Activated naive CD8-positive, alpha-beta T cell treated with anti-CD3 and anti-CD28 coated beads, Interleukin-2, amount 10 ng/mL, durations not matched to agents 7 days and 5 days (primary cell): ENCODE measurements at regions not wholly inside any gene's neighbourhood (a gene's known extent, or its start where the extent isn't known, plus 50 kb on each side); places are given as distances from the start of the nearest gene placed in this dataset.
"Not testable (repeated sequence)": the region's sequence is repeated elsewhere in the genome, so short reads cannot be mapped to it uniquely, and the experiment has no call there.

Experiments
- ATAC-seq: fragments of 150-1000 bp; cut with Tn5 transposase; one replicate; pipeline ENCODE4 v1.10.0; 2021; ENCODE audit warnings: low read depth, moderate library complexity
- POLR2A ChIA-PET: fragments of 350-600 bp; sonication (Branson Sonifier 250); formaldehyde crosslinking; loops from one replicate; lab custom pipeline; 2021; ENCODE audit warnings: antibody characterized with exemption; lab: Charles Lee
- DNase-seq: peaks from one replicate; pipeline ENCODE4 v3.0.0; 2021
- H3K27ac Mint-ChIP-seq: one replicate; pipeline ENCODE4 v1.8.0; 2022; ENCODE audit warnings: mild to moderate bottlenecking, mixed read lengths
- H3K27me3 Mint-ChIP-seq: one replicate; pipeline ENCODE4 v1.8.0; 2022; ENCODE audit warnings: mild to moderate bottlenecking, moderate library complexity, mixed read lengths
- H3K36me3 Mint-ChIP-seq: one replicate; pipeline ENCODE4 v1.8.0; 2021; ENCODE audit warnings: mild to moderate bottlenecking, mixed read lengths
- H3K4me1 Mint-ChIP-seq: one replicate; pipeline ENCODE4 v1.8.0; 2021; ENCODE audit warnings: mixed read lengths
- H3K4me3 Mint-ChIP-seq: one replicate; pipeline ENCODE4 v1.8.0; 2022; ENCODE audit warnings: mild to moderate bottlenecking, moderate library complexity, mixed read lengths
- H3K9me3 Mint-ChIP-seq: one replicate; pipeline ENCODE4 v1.8.0; 2021; ENCODE audit warnings: mixed read lengths

GRCh38 chr1:188642704-188643103 is 1814.0 kb downstream of the PLA2G4A start:
- POLR2A ChIA-PET: no interaction called here
- ATAC-seq: no peak
- H3K36me3 Mint-ChIP-seq: no peaks in the 10 kb centered on the region
- peaks cover 2% of the 10 kb centered on the region for H3K9me3 Mint-ChIP-seq
- H3K27ac Mint-ChIP-seq: no peak overlapping the region
- no peak for DNase-seq
- H3K27me3 Mint-ChIP-seq: no peaks in the 10 kb centered on the region
- H3K4me3 Mint-ChIP-seq: no peak overlapping the region
- no peaks in the 10 kb centered on the region for H3K4me1 Mint-ChIP-seq

DNA sequence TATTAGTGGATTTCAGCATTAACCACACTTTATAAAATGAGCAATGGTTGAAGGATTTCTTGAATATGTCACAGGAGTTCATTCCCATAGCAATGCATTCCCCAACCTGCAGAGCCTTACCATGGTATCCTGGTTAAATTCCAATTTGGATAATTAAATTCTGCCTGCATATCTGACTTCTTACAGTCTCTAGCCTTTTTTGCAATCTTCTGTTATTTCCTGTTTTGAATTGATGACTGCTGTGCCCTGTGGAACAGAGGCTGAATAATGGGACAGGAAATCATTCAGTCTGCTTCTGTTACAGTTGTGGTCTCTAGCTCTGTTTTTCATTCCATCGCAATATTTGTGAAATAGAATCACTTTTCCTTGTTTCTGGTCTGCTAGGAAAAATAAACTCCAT is 1823.9 kb downstream of the PLA2G4A start:
- Mint-ChIP-seq H3K27ac (no peak overlapping the region), H3K4me3 (no peak overlapping the region), H3K4me1 (no peaks in the 10 kb centered on the region), H3K36me3 (no peaks in the 10 kb centered on the region), H3K27me3 (no peaks in the 10 kb centered on the region), H3K9me3 (peaks cover 1% of the 10 kb centered on the region)
- ATAC-seq (no peak), DNase-seq (no peak)
- POLR2A ChIA-PET: no interaction called here

DNA sequence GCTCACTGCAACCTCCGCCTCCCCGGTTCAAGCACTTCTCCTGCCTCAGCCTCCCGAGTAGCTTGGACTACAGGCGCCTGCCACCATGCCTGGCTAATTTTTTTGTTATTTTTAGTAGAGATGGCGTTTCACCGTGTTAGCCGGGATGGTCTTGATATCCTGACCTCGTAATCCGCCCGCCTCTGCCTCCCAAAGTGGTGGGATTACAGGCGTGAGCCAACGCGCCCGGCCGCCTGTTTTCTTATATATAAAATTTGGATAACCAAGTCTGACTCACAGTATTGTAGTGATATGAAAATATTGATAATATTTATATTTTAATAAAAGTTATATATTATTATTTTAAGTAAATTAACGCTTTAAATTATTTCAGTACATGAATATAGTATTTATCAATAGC is 1821.7 kb downstream of the BRINP3 start:
- DNase-seq, H3K9me3 Mint-ChIP-seq, POLR2A ChIA-PET, H3K27ac Mint-ChIP-seq, H3K36me3 Mint-ChIP-seq, H3K4me1 Mint-ChIP-seq, H3K27me3 Mint-ChIP-seq, ATAC-seq, H3K4me3 Mint-ChIP-seq: not testable (repeated sequence)

- ATAC-seq: no peak
- H3K4me1 Mint-ChIP-seq: no peaks in the 10 kb centered on the region
- H3K27me3 Mint-ChIP-seq: no peaks in the 10 kb centered on the region
- POLR2A ChIA-PET: no interaction called here
- H3K36me3 Mint-ChIP-seq: no peaks in the 10 kb centered on the region
- no peak overlapping the region for H3K4me3 Mint-ChIP-seq
- no peaks in the 10 kb centered on the region for H3K9me3 Mint-ChIP-seq
- no peak overlapping the region for H3K27ac Mint-ChIP-seq
- DNase-seq: no peak
These were observed 1817.1 kb downstream of the BRINP3 start for GRCh38 chr1:188660572-188660971.

DNA sequence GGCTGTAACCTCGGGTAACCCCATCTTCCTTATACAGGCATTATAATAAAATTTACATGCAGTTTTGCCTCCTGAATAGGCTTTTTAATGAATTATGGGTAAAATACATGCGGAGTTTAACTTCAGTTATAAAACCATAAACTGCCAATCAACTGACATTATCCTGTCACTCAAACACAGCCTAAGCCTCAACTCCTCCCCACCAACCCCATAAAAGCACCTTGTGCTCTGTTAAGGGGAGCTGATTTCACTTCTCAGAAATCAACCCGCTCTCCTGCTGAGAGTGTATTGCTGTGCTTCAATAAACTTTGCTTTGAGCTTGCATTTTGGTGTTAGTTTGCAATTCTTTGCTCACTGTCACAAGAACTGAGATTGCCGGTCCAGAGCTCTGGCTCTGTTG is 1812.2 kb downstream of the BRINP3 start:
- peaks cover 5% of the 10 kb centered on the region for H3K9me3 Mint-ChIP-seq
- no peaks in the 10 kb centered on the region for H3K4me1 Mint-ChIP-seq
- H3K27me3 Mint-ChIP-seq: no peaks in the 10 kb centered on the region
- no peaks in the 10 kb centered on the region for H3K36me3 Mint-ChIP-seq
- DNase-seq: no peak
- ATAC-seq: no peak
- POLR2A ChIA-PET: no interaction called here
- H3K27ac Mint-ChIP-seq: no peak overlapping the region
- H3K4me3 Mint-ChIP-seq: no peak overlapping the region

GRCh38 chr1:188668083-188668482 is 1809.6 kb downstream of the BRINP3 start:
- ATAC-seq (no peak), DNase-seq (no peak)
- Mint-ChIP-seq H3K4me1 (no peaks in the 10 kb centered on the region), H3K27me3 (no peaks in the 10 kb centered on the region), H3K9me3 (peaks cover 9% of the 10 kb centered on the region), H3K4me3 (no peak overlapping the region), H3K27ac (no peak overlapping the region), H3K36me3 (no peaks in the 10 kb centered on the region)
- POLR2A ChIA-PET: no interaction called here

- ATAC-seq (no peak), DNase-seq (no peak)
- Mint-ChIP-seq H3K9me3 (peaks cover 9% of the 10 kb centered on the region), H3K4me1 (no peaks in the 10 kb centered on the region), H3K36me3 (no peaks in the 10 kb centered on the region), H3K27me3 (no peaks in the 10 kb centered on the region), H3K27ac (no peak overlapping the region), H3K4me3 (no peak overlapping the region)
- POLR2A ChIA-PET: no interaction called here
These were observed 1807.8 kb downstream of the BRINP3 start for GRCh38 chr1:188669728-188670382.

GRCh38 chr1:188670837-188671236 is 1806.8 kb downstream of the BRINP3 start:
- Mint-ChIP-seq H3K4me1 (no peaks in the 10 kb centered on the region), H3K27ac (no peak overlapping the region), H3K4me3 (no peak overlapping the region), H3K36me3 (no peaks in the 10 kb centered on the region), H3K27me3 (no peaks in the 10 kb centered on the region), H3K9me3 (peaks cover 9% of the 10 kb centered on the region)
- no peak for DNase-seq
- ATAC-seq: no peak
- POLR2A ChIA-PET: no interaction called here

DNA sequence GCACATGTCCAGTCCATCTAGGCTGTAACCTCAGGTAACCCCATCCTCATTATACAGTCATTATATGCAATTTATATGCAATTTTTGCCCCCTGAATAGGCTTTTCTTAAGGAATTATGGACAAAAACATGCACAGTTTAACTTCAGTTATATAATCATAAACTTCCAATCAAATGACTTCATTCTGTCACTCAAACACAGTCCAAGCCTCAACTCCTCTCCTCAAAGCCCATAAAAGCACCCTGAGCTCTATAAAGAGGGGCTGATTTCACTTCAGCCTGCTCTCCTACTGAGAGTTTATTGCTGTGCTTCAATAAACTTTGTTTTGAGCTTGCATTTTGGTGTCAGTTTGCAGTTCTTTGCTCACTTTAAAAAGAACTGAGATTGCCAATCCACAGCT is 1805.5 kb downstream of the BRINP3 start:
- Mint-ChIP-seq H3K9me3 (peaks cover 6% of the 10 kb centered on the region), H3K27me3 (no peaks in the 10 kb centered on the region), H3K36me3 (no peaks in the 10 kb centered on the region), H3K4me1 (no peaks in the 10 kb centered on the region), H3K4me3 (no peak overlapping the region), H3K27ac (no peak overlapping the region)
- POLR2A ChIA-PET: no interaction called here
- DNase-seq (no peak), ATAC-seq (no peak)

DNA sequence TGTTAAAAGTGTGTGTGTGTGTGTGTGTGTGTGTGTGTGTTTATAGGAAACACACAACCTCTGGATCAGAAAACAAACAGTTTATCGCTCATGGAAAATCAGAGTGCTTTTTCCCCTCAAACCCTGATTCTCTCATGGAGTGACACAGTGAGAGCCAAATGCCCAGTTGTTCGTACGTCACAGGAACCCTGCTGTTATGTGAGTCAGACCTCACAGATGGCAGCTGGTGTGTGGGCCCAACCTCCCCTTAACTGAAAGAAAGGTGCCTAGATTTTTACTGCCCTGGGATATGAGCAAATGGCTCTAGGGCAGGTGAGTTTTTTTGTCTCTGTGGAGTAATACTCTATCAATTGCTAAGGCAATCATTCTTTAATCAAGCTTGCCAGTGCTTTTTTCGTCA is 1788.1 kb downstream of the BRINP3 start:
- DNase-seq (no peak), ATAC-seq (no peak)
- H3K9me3 Mint-ChIP-seq: peaks cover 6% of the 10 kb centered on the region
- no peak overlapping the region for H3K4me3 Mint-ChIP-seq
- H3K27me3 Mint-ChIP-seq: no peaks in the 10 kb centered on the region
- H3K36me3 Mint-ChIP-seq: no peaks in the 10 kb centered on the region
- no peak overlapping the region for H3K27ac Mint-ChIP-seq
- POLR2A ChIA-PET: no interaction called here
- H3K4me1 Mint-ChIP-seq: no peaks in the 10 kb centered on the region

DNA sequence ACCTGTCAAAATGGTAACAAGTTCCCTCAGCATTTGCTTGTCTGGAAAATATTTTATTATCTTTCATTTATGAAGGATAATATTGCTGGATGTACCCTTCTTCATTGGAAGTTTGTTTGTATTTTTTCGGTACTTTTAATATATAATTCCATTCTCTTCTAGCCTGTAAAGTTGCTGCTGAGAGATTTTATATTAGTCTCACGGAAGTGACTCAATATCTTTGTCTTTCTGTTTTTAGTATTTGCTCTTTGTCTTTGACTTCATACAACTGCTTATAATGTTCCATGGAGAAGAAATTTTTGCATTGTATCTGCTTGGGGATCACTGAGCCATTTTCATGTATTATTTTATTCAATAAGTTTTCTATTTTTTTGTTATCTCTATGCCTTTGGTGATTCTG is 1777.5 kb downstream of the BRINP3 start:
- ATAC-seq (no peak), DNase-seq (no peak)
- H3K36me3 Mint-ChIP-seq: no peaks in the 10 kb centered on the region
- H3K4me3 Mint-ChIP-seq: no peak overlapping the region
- H3K27ac Mint-ChIP-seq: no peak overlapping the region
- POLR2A ChIA-PET: no interaction called here
- H3K27me3 Mint-ChIP-seq: no peaks in the 10 kb centered on the region
- H3K9me3 Mint-ChIP-seq: peaks cover 4% of the 10 kb centered on the region
- no peaks in the 10 kb centered on the region for H3K4me1 Mint-ChIP-seq

- Mint-ChIP-seq H3K27ac (no peak overlapping the region), H3K9me3 (peaks cover 1% of the 10 kb centered on the region), H3K4me1 (no peaks in the 10 kb centered on the region), H3K36me3 (no peaks in the 10 kb centered on the region), H3K4me3 (no peak overlapping the region), H3K27me3 (no peaks in the 10 kb centered on the region)
- no peak for DNase-seq
- no peak for ATAC-seq
- POLR2A ChIA-PET: no interaction called here
These were observed 1770.9 kb downstream of the BRINP3 start for GRCh38 chr1:188706742-188707141.

DNA sequence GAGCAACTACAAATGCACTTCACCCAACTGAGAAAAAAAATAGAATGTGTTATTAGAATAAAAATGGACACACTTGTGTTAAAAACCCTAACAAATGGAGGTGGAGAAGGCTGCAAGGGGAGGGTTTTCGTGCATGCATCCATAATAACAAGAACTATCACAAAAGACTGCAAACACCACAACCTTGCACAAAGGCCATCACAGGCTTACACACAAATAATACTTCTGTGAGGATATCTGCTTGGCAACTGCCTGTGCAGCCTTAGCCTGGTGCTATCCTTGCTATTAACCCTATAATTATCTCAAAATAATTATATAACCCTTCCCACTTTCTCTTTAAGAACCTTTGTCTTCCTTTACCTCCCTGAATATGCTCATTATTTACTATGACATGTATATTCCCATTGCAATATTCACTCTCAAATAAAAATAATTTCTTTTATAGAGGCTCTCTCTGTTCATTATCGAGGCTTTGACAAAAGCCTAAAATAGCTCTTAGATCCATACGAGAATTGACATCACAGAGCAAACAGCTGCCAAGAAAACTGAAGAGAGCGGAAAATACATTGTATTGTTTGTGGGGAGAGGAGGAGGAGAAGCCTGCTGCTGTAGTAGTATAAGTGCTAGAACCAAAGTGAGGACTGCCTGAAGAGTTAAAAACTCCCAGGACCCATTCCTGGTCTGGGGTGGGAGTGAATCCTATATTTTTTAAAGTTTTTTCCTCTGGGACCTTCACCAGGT is 1768.7 kb downstream of the BRINP3 start:
- ATAC-seq (no peak), DNase-seq (no peak)
- H3K36me3 Mint-ChIP-seq: no peaks in the 10 kb centered on the region
- no peak overlapping the region for H3K4me3 Mint-ChIP-seq
- peaks cover 1% of the 10 kb centered on the region for H3K9me3 Mint-ChIP-seq
- H3K27me3 Mint-ChIP-seq: no peaks in the 10 kb centered on the region
- POLR2A ChIA-PET: no interaction called here
- no peaks in the 10 kb centered on the region for H3K4me1 Mint-ChIP-seq
- no peak overlapping the region for H3K27ac Mint-ChIP-seq

GRCh38 chr1:188715566-188715965 is 1762.1 kb downstream of the BRINP3 start:
- Mint-ChIP-seq H3K4me3 (no peak overlapping the region), H3K27ac (no peak overlapping the region), H3K27me3 (no peaks in the 10 kb centered on the region), H3K4me1 (no peaks in the 10 kb centered on the region), H3K36me3 (no peaks in the 10 kb centered on the region), H3K9me3 (peaks cover 1% of the 10 kb centered on the region)
- POLR2A ChIA-PET: no interaction called here
- DNase-seq (no peak), ATAC-seq (no peak)
